Psoas muscle (tissue), 7 donors: ENCODE measurements at regions not wholly inside any gene's neighbourhood (a gene's known extent, or its start where the extent isn't known, plus 50 kb on each side); places are given as distances from the start of the nearest gene placed in this dataset.

Source experiments
- ATAC-seq, 4 donors: fragments of 200-7000 bp; cut with Tn5 transposase; one replicate each; pipeline ENCODE4 v1.9.1; 2020; ENCODE audit warnings: moderate library complexity in 3 of 4, mild to moderate bottlenecking in 2 of 4
- DNase-seq, 2 donors: peaks; one replicate each; pipeline ENCODE4 v3.0.0-alpha.2; 2020
- H3K27ac ChIP-seq: fragments of 200-600 bp; one replicate; pipeline ENCODE4 v1.8.0; 2022
- H3K27me3 ChIP-seq, 3 donors: fragments of 200-600 bp in 1 of 3; one replicate each; pipeline versions ENCODE4 v1.6.1 to v1.8.0; 2013 to 2022; ENCODE audit warnings: low read length in 2 of 3, mild to moderate bottlenecking in 2 of 3, moderate library complexity in 1 of 3; ENCODE audit not compliant: insufficient read depth in 3 of 3
- H3K36me3 ChIP-seq, 2 donors: fragments of 200-600 bp in 1 of 2; one replicate each; pipeline versions ENCODE4 v1.6.1 to v1.8.0; 2013 to 2022; ENCODE audit warnings: low read depth in 1 of 2, mild to moderate bottlenecking in 1 of 2, moderate library complexity in 1 of 2; ENCODE audit not compliant: insufficient read depth in 1 of 2
- H3K4me1 ChIP-seq: fragments of 200-600 bp; one replicate; pipeline ENCODE4 v1.8.0; 2022
- H3K4me3 ChIP-seq: fragments of 200-600 bp; one replicate; pipeline ENCODE4 v1.8.0; 2022; ENCODE audit warnings: mild to moderate bottlenecking
- H3K9me3 ChIP-seq: fragments of 200-600 bp; one replicate; pipeline ENCODE4 v1.8.0; 2022
- WGBS, 3 donors: extraction: QIAGEN DNeasy Blood & Tissue Kit; methylation state at CpG; one replicate each; pipeline versions ENCODE4 v1.1.6 to v1.1.7; 2013; 5-methylcytosine and 5-hydroxymethylcytosine counted together
- intact Hi-C, 2 donors: fragments of 100-400 bp; cut with DNase I; formaldehyde crosslinking; loops; one replicate each; pipeline versions ENCODE4 v1.11.0 to v1.14.2; 2022
- TF ChIP-seq, protein P1 (sequence below): fragments of 200-600 bp; IDR thresholded peaks from one replicate; pipeline ENCODE4 v1.8.0; 2022; ENCODE audit warnings: antibody characterized with exemption
- donor health status: healthy with polysubstance abuse.
- donor health status: DM: no; HTN: no; CAD: no; lungs with moderate emphysema.
- donor health status: Bipolar disorder and iron deficiency.
- donor health status: healthy.
- donor health status: DM: yes; HTN: yes; CAD: no.
- donor health status: DM: no; HTN: no; CAD: no.
- donor health status: DM: yes; HTN: yes; CAD: no.

DNA sequence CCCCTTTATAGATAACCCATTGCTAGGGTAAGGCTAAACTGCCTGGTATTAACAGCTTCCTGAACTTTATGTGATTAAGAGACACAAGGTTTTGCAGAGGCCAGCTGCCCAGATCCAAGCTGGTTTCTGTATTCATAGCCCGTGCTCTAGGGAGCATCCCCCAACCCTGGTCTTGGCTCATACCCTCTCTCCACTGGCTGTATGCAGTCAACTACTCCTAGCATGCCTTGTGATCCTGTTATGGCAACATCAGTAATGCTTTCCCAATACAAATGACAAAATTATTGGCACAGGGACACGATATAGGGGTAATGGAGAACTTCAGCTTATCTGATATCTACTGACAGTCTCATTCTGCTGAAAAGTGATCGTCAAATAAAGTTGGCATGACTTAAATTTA lies 202.8 kb upstream of the MKLN1 start:
- 57 to 69% (median 60%) methylated on average over 3 of the region's 3 CpGs for WGBS, 3 donors
- no peaks in the 10 kb centered on the region for H3K36me3 ChIP-seq
- DNase-seq (no peak), ATAC-seq (peak; percentile 15 to 58 (median 50))
- no peaks in the 10 kb centered on the region for H3K9me3 ChIP-seq
- no peak overlapping the region for H3K4me3 ChIP-seq
- H3K4me1 ChIP-seq: no peaks in the 10 kb centered on the region
- no peaks in the 10 kb centered on the region for H3K27me3 ChIP-seq
- intact Hi-C loops: no loop called here
- H3K27ac ChIP-seq: no peak overlapping the region
- TF ChIP-seq, protein P1, sequence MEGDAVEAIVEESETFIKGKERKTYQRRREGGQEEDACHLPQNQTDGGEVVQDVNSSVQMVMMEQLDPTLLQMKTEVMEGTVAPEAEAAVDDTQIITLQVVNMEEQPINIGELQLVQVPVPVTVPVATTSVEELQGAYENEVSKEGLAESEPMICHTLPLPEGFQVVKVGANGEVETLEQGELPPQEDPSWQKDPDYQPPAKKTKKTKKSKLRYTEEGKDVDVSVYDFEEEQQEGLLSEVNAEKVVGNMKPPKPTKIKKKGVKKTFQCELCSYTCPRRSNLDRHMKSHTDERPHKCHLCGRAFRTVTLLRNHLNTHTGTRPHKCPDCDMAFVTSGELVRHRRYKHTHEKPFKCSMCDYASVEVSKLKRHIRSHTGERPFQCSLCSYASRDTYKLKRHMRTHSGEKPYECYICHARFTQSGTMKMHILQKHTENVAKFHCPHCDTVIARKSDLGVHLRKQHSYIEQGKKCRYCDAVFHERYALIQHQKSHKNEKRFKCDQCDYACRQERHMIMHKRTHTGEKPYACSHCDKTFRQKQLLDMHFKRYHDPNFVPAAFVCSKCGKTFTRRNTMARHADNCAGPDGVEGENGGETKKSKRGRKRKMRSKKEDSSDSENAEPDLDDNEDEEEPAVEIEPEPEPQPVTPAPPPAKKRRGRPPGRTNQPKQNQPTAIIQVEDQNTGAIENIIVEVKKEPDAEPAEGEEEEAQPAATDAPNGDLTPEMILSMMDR: no peak

DNA sequence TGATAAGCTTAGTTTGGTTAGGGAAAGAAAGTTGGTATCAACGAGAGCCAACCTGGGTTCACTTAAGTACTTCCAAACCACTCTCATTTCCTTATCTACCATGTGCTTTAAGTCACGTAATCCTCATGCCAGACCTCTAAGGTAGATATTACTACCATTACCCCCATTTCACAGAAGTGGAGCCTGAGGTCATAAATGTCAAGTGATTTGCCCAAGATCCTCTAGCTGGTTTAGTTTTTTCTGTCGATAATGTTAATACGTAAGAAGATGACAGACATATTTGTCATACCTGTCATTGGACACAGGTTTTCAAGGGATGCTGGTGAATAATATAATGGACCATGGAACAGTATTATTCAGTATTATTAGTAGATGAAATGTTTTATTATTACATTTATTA lies 197.4 kb upstream of the MKLN1 start:
- Histone ChIP-seq H3K9me3 (no peaks in the 10 kb centered on the region), H3K4me3 (no peak overlapping the region), H3K4me1 (no peaks in the 10 kb centered on the region), H3K36me3 (no peaks in the 10 kb centered on the region), H3K27ac (no peak overlapping the region), H3K27me3 (no peaks in the 10 kb centered on the region)
- DNase-seq (no peak), ATAC-seq (no peak)
- TF ChIP-seq, protein P1: no peak
- 69 to 81% (median 80%) methylated on average over 4 of the region's 4 CpGs for WGBS, 3 donors
- intact Hi-C loops: no loop called here

DNA sequence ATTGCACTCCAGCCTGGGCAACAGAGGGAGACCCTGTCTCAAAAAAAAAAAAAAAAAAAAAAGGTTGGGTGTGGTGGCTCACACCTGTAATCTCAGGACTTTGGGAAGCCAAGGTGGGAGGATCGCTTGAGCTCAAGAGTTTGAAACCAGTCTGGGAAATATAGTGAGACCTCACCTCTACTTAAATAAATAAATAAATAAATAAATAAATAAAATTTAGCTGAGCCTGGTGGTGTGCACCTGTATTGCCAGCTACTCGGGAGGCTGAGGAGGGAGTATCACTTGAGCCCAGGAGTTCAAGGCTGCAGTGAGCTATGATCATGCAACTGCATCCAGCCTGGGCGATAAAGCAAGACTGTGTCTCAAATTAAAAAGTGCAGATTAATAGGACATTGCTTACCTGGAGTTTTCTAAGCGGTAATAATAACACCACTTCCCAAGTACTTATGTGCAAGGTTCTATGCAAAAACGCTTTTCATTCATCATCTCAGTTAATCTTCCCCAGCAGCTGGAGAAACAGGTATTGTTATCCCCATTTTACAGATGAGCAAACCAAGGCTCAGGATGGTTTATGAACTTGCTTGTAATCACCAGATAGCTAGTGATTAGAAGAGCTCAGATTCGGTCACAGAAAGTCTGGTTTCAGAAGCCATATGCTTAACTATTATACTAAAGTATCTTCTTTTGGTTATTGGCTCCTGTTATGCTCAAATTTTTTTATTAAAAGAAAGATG lies 196.5 kb upstream of the MKLN1 start:
- Histone ChIP-seq H3K4me3 (no peak overlapping the region), H3K4me1 (no peaks in the 10 kb centered on the region), H3K36me3 (no peaks in the 10 kb centered on the region), H3K27me3 (no peaks in the 10 kb centered on the region), H3K27ac (no peak overlapping the region), H3K9me3 (no peaks in the 10 kb centered on the region)
- DNase-seq: no peak
- TF ChIP-seq, protein P1: no peak
- ATAC-seq: no peak
- 96 to 98% (median 96%) methylated on average over 6 of the region's 6 CpGs for WGBS, 3 donors
- intact Hi-C loops: no loop called here

DNA sequence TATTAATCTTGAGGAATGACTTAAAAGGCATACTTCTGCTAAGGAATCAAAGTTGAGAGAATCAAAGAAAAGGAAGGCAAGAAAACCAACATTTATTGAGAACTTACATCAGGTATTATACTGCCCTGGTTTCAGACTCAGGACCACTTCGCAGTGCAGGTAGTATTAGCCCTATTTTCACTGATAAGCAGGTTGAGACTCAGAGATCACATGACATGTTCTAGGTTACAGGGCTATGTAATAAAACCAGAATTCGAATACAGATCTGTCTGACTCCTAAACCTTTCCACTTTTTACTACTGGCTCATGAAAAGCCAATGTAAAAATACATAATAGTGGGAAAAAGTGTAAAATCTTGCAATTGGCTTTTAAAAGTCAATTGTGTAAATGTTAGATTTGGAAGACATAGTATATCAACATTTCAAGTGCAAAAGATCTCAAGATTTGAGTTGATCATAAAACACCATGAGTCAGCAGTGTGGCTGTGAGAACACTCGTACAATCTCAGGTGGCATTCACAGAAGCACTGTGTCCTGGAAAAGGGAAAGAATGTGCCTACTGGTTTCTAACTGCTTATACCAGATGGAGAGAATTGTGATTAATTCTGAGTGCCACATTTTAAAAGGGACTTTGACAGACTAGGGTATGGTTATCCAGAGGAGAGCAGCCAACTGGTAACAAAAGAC lies 195.8 kb upstream of the MKLN1 start:
- intact Hi-C loops: no loop called here
- H3K4me3 ChIP-seq: no peak overlapping the region
- H3K27ac ChIP-seq: no peak overlapping the region
- DNase-seq (no peak), ATAC-seq (peak in 1 of 4 donors; percentile 43)
- no peaks in the 10 kb centered on the region for H3K36me3 ChIP-seq
- no peaks in the 10 kb centered on the region for H3K27me3 ChIP-seq
- TF ChIP-seq, protein P1: no peak
- no peaks in the 10 kb centered on the region for H3K9me3 ChIP-seq
- 70 to 90% (median 85%) methylated on average over 3 of the region's 3 CpGs for WGBS, 3 donors
- H3K4me1 ChIP-seq: no peaks in the 10 kb centered on the region
